ENCODE measurements at regions not wholly inside any gene's neighbourhood (a gene's known extent, or its start where the extent isn't known, plus 50 kb on each side); places are given as distances from the start of the nearest gene placed in this dataset.

- Mint-ChIP-seq H3K27me3 (ENCODE audit: low read depth, poor library complexity) (peaks cover 3% of the 10 kb centered on the region), H3K27ac (no peak overlapping the region), H3K4me1 (no peaks in the 10 kb centered on the region), H3K4me3 (no peak overlapping the region), H3K36me3 (ENCODE audit: low read depth) (no peaks in the 10 kb centered on the region), H3K9me3 (no peaks in the 10 kb centered on the region)
- no peak for TF ChIP-seq CTCF (IDR thresholded peaks at IDR 0.05)
- no peak for DNase-seq
Measured at GRCh38 chr6:102571236-102571908, 1177.9 kb downstream of the GRIK2 start.

GRCh38 chr6:102562713-102563112 is 1169.2 kb downstream of the GRIK2 start:
- Mint-ChIP-seq H3K36me3 (ENCODE audit: low read depth) (no peaks in the 10 kb centered on the region), H3K4me3 (no peak overlapping the region), H3K4me1 (no peaks in the 10 kb centered on the region), H3K9me3 (no peaks in the 10 kb centered on the region), H3K27ac (no peak overlapping the region), H3K27me3 (ENCODE audit: low read depth, poor library complexity) (no peaks in the 10 kb centered on the region)
- TF ChIP-seq CTCF (IDR thresholded peaks at IDR 0.05), result no peak
- no peak for DNase-seq

GRCh38 chr6:102553214-102553613 is 1159.7 kb downstream of the GRIK2 start:
- Mint-ChIP-seq H3K9me3 (peaks cover 4% of the 10 kb centered on the region), H3K4me1 (peaks cover 8% of the 10 kb centered on the region), H3K27me3 (ENCODE audit: low read depth, poor library complexity) (peaks cover 3% of the 10 kb centered on the region), H3K27ac (no peak overlapping the region), H3K4me3 (no peak overlapping the region), H3K36me3 (ENCODE audit: low read depth) (no peaks in the 10 kb centered on the region)
- no peak for DNase-seq
- no peak for TF ChIP-seq CTCF (IDR thresholded peaks at IDR 0.05)

GRCh38 chr6:102549221-102549874 is 1155.8 kb downstream of the GRIK2 start:
- H3K27ac Mint-ChIP-seq, result no peak overlapping the region
- H3K9me3 Mint-ChIP-seq, result peaks cover 4% of the 10 kb centered on the region
- peaks cover 3% of the 10 kb centered on the region for H3K27me3 Mint-ChIP-seq (ENCODE audit: low read depth, poor library complexity)
- TF ChIP-seq CTCF (IDR thresholded peaks at IDR 0.05), result no peak
- no peak for DNase-seq
- no peaks in the 10 kb centered on the region for H3K36me3 Mint-ChIP-seq (ENCODE audit: low read depth)
- H3K4me1 Mint-ChIP-seq, result peaks cover 11% of the 10 kb centered on the region
- no peak overlapping the region for H3K4me3 Mint-ChIP-seq

- Mint-ChIP-seq H3K4me3 (no peak overlapping the region), H3K4me1 (no peaks in the 10 kb centered on the region), H3K27ac (no peak overlapping the region), H3K9me3 (no peaks in the 10 kb centered on the region), H3K27me3 (ENCODE audit: low read depth, poor library complexity) (no peaks in the 10 kb centered on the region), H3K36me3 (ENCODE audit: low read depth) (no peaks in the 10 kb centered on the region)
- TF ChIP-seq CTCF (IDR thresholded peaks at IDR 0.05), result no peak
- no peak for DNase-seq
Measured at GRCh38 chr6:102525336-102525735, 1131.8 kb downstream of the GRIK2 start.

- H3K9me3 Mint-ChIP-seq, result no peaks in the 10 kb centered on the region
- no peaks in the 10 kb centered on the region for H3K36me3 Mint-ChIP-seq (ENCODE audit: low read depth)
- H3K4me3 Mint-ChIP-seq, result no peak overlapping the region
- H3K27ac Mint-ChIP-seq, result no peak overlapping the region
- H3K27me3 Mint-ChIP-seq (ENCODE audit: low read depth, poor library complexity), result no peaks in the 10 kb centered on the region
- no peak for DNase-seq
- H3K4me1 Mint-ChIP-seq, result no peaks in the 10 kb centered on the region
- no peak for TF ChIP-seq CTCF (IDR thresholded peaks at IDR 0.05)
Measured at GRCh38 chr6:102520966-102521365, 1127.5 kb downstream of the GRIK2 start.

All from nephron progenitor cell (in vitro differentiated cells).